HT-29 (cell line): ENCODE measurements at regions not wholly inside any gene's neighbourhood (a gene's known extent, or its start where the extent isn't known, plus 50 kb on each side); places are given as distances from the start of the nearest gene placed in this dataset.
A peak's percentile ranks its signal among the peaks of the same experiment; 100 is the strongest.

Source experiments
- DNase-seq: peaks from one replicate; pipeline ENCODE4 v3.0.0-alpha.2; 2015; ENCODE audit warnings: low spot score

DNA sequence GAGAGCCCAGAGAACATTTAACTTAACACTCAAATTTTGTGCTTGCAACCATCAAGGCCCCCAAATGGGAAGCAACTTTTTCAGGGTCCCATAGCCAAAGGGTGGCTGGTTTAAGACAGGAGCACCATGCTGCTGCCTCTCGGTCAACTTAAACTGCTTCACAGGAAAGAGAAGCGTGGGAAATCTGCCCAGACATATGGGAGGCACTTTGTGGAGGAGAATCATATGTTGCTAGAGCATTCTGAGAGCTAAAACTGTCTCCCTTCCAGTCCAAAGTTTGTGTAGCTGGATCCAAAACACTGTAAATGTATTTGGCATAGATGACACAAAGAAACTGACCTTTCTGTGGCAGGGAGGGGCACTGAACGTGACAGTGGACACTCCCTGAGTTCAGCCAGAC is 305.9 kb upstream of the RORA start:
- DNase-seq, result no peak

DNA sequence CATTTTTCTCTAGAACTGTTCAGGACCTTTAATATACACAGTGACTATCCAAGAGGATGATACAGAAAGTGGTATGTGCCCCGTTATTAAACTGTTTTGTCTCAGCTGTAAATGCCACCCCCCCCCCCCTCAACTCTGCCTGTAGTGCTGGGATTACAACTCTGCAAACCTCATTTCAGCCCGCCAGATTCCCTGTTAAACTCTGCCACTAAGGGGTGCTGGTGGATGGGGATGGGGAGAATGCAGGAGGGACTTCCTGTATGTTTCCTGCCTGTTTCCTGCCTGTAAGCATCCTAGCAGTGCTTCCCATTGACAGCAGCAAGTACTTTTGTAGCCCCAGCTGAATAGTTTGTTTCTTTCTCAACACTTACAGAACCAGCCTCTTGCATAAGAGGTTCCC is 301.7 kb upstream of the RORA start:
- peak; percentile 72 for DNase-seq

GRCh38 chr15:61528581-61528910 is 299.4 kb upstream of the RORA start:
- no peak for DNase-seq

DNA sequence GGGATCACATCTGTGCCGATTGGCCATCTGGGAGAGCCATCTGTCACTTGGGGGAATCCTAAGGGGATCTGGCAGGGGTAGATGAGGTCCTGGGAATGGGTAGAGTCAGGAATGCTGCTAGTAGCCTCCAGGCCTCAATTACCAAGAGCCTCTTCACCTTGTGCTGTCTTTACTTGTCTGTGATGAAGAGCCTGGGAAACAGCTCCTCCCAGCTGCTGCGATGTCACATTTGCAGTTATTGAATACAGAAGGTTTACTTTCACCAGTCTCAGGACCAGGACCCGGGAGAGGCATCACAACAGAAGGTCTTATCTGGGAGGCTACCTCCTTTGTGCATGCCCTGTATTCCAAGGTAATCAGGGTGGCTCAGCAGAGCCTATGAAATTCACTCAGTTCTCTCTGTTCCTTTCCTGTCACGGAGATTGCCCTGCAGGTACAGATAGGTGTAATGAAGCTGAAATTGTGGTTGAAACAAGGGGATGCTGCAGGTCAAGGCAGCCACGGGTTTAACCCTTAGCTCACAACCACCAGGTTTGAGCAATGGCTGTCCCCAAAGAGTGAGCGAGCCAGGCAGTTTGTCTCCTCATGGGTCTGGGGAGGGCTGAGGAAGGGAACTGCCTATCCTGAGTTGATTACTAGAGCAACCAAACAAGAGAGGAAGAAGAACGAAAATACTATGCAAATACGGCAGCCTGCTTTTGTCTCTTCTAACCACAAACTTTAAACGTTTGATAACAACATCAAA is 298.9 kb upstream of the RORA start:
- no peak for DNase-seq

DNA sequence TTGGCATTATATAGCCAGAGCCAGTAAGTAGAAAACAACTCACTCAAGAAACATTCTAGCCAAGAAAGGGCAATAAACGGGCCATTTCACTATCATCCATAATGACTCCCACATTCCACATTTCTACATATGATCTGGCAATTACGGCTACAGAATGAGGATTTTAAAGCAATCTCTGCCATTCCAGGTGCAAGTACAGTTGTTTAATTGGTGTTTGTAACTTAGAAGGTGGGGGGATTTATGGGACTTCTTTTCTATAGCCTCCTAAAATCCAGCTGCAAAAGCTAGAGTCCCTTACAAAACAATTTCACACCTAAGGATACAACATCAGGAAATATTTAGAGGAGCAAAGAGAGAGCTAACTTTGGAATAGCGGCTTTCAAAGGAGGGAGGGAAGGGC is 295.4 kb upstream of the RORA start:
- no peak for DNase-seq

DNA sequence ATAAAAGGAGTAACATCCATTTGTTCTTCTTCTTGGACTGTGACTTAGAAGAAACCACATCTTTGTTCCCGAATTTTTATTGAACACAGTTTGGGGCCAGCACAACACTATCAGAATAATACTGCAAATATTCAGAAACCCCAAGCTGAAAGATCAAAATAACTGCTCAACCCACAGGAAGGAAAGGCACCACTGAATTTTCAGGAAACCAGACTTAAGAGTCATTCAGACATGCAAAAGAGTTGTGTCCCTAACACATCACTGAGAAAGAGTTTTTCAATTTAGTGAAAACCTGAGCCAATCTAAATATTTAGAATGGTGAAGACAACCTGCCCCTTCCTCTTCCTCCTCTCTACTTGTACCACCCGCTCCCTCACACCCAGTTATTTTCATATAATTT is 295.0 kb upstream of the RORA start:
- no peak for DNase-seq

- DNase-seq, result no peak
These were observed 293.3 kb upstream of the RORA start for GRCh38 chr15:61522411-61522810.

DNA sequence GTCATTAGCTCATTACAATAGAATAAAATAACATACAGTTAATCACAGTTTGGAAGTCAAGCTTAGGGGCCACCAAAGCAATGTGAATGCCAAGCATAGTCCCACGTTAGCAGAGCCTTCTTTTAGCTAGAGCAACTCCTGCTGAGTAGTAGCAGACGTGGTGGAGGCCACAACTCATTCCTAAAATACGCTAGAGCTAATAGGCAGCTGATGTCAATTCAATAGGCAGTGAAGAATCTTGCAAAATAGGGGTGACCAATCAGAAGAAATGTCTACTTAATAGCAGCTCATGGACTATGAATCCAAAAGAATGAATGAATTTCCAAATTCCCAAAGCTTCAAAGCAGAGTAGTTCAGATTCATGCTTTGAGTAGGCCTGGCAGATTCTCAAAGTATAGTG is 292.9 kb upstream of the RORA start:
- DNase-seq, result no peak

GRCh38 chr15:61519296-61519695 is 290.2 kb upstream of the RORA start:
- DNase-seq, result no peak

GRCh38 chr15:61518191-61518950 is 289.3 kb upstream of the RORA start:
- DNase-seq, result no peak

GRCh38 chr15:61517776-61518175 is 288.7 kb upstream of the RORA start:
- DNase-seq, result no peak

- no peak for DNase-seq
These were observed 288.2 kb upstream of the RORA start for GRCh38 chr15:61517335-61517734.

- DNase-seq, result no peak
These were observed 282.7 kb upstream of the RORA start for GRCh38 chr15:61511756-61512155.

- no peak for DNase-seq
These were observed 282.0 kb upstream of the RORA start for GRCh38 chr15:61511089-61511488.

- DNase-seq, result no peak
These were observed 280.3 kb upstream of the RORA start for GRCh38 chr15:61509327-61509840.

GRCh38 chr15:61503383-61503969 is 274.4 kb upstream of the RORA start:
- DNase-seq, result no peak

- no peak for DNase-seq
These were observed 272.8 kb upstream of the RORA start for GRCh38 chr15:61501815-61502389.

DNA sequence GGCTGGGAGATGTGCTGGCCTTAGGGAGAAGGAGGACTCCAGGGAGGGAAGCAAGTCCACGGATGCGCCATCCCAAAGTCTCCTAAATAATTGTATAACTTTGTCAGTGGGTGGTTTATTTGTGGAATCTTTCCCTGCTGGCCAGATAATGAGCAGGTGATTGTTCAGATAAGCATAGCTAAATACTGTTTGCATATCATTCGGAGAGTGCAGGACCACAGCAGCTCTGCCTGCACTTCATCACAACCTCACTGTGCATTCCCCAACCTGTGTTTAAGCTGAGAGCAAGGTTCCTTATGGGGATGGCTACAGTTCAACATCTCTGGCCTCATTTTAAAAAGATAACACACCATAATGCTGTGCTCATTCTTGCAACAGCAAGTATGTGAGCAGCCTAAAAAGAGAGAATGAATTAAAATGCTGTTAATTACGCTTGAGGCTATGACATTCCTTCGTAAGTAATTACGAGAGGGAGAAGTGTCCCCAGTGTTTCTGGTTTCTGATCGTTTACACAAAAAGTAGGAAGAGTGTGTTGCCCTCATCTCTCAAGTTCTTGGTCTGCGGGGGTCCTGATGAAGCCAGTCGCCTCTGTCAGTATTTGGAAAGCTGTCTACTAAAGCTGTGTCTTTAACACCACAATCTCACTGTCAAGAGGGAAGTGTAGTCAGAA is 272.0 kb upstream of the RORA start:
- no peak for DNase-seq

GRCh38 chr15:61500523-61500922 is 271.4 kb upstream of the RORA start:
- DNase-seq, result no peak

DNA sequence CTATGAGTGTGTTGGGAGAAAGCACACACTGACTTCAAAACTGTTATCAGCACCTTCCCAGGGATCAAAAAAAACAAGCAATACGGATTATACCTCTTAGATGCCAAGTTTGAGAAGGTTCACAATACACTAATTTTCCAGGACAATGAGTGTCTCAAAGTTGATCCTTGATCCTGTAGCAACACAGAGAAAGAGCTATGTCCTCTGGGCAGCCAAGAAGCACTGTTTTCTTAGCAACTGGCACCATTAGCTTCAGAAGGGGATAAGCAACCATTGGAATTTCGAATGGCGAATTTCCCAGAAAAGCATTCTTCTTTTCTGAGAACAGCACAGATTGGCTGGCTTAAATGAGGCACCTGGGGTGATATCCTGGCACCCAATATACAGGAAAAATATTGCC is 270.3 kb upstream of the RORA start:
- no peak for DNase-seq

DNA sequence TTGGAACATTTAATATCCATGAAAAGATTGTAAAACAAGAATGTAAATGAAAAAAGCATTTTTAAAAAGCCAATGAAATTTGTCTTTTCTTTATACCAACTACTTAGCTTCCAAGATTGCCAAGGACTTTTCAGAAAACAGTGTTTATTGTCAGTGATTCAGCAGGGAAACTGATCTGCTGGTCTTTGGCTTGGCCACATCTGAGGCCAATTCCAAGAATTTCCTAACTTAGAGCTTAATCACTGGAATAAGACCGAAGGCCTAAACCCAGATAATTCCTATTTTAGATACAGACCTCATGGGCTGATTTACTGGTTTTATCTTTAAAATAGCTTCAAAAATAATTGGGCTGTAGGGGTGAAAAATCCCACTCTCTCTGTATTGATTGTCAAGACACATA is 260.5 kb upstream of the RORA start:
- no peak for DNase-seq

DNA sequence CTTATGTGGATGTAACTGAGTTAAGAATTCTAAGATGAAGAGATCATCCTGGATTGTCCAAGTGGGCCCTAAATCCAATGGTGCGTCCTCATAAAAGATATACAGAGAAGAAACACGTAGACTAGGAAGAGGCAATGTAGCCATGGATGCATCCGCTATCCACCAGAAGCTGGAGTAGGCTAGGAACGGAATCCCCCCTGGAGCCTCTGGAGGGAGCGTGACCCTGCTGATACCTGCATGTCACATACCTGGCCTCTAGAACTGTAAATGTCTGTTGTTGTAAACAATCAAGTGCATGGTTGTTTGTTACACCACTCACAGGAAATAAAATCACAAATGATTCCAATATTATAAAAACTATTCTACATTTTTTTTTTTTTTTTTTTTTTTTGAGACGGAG is 254.5 kb upstream of the RORA start:
- DNase-seq, result no peak
